H9 (cell line): ENCODE measurements at regions not wholly inside any gene's neighbourhood (a gene's known extent, or its start where the extent isn't known, plus 50 kb on each side); places are given as distances from the start of the nearest gene placed in this dataset.

ENCODE experiments used
- DNase-seq: peaks from one replicate; pipeline ENCODE4 v3.0.0-alpha.2; 2017
- H2AFZ ChIP-seq: one replicate; pipeline ENCODE4 v1.6.1; 2013; ENCODE audit warnings: mild to moderate bottlenecking, low read length, control low read depth, moderate library complexity
- H2AK5ac ChIP-seq: 2 replicates; pipeline ENCODE4 v1.6.1; 2013; ENCODE audit warnings: low read length, control low read depth, mixed read lengths; ENCODE audit not compliant: insufficient read length
- H2BK120ac ChIP-seq: one replicate; pipeline ENCODE4 v1.6.1; 2013; ENCODE audit warnings: low read depth, mild to moderate bottlenecking, low read length, control low read depth, inconsistent platforms; ENCODE audit not compliant: poor library complexity, severe bottlenecking
- H2BK12ac ChIP-seq: 2 replicates; pipeline ENCODE4 v1.6.1; 2013; ENCODE audit warnings: low read length, control low read depth, mixed read lengths, low read depth; ENCODE audit not compliant: insufficient read length
- H2BK15ac ChIP-seq: 2 replicates; pipeline ENCODE4 v1.6.1; 2013; ENCODE audit warnings: low read depth, low read length, control low read depth
- H2BK20ac ChIP-seq: one replicate; pipeline ENCODE4 v1.6.1; 2013; ENCODE audit warnings: low read depth, mild to moderate bottlenecking, low read length, control low read depth, inconsistent platforms; ENCODE audit not compliant: poor library complexity, severe bottlenecking
- H2BK5ac ChIP-seq: 2 replicates; pipeline ENCODE4 v1.6.1; 2013; ENCODE audit warnings: low read length, control low read depth, mixed read lengths; ENCODE audit not compliant: insufficient read length
- H3K14ac ChIP-seq: 2 replicates; pipeline ENCODE4 v1.6.1; 2013; ENCODE audit warnings: low read length, control low read depth; ENCODE audit not compliant: insufficient read depth
- H3K18ac ChIP-seq: 2 replicates; pipeline ENCODE4 v1.6.1; 2013; ENCODE audit warnings: low read depth, mild to moderate bottlenecking, mixed read lengths, low read length, control low read depth; ENCODE audit not compliant: insufficient read length
- H3K23ac ChIP-seq: 2 replicates; pipeline ENCODE4 v1.6.1; 2013; ENCODE audit warnings: low read length, control low read depth, mixed read lengths, low read depth; ENCODE audit not compliant: insufficient read length
- H3K23me2 ChIP-seq: 2 replicates; pipeline ENCODE4 v1.6.1; 2013; ENCODE audit warnings: low read depth, mild to moderate bottlenecking, mixed read lengths, low read length, control low read depth; ENCODE audit not compliant: insufficient read length, poor library complexity, severe bottlenecking
- H3K27ac ChIP-seq: 2 replicates; pipeline ENCODE4 v1.5.1; 2013; ENCODE audit warnings: low read length, control low read depth, mixed read lengths, low read depth; ENCODE audit not compliant: insufficient read length
- H3K27me3 ChIP-seq: 2 replicates; pipeline ENCODE4 v1.6.1; 2013; ENCODE audit warnings: low read length, control low read depth, inconsistent platforms; ENCODE audit not compliant: insufficient read depth
- H3K4ac ChIP-seq: 2 replicates; pipeline ENCODE4 v1.6.1; 2013; ENCODE audit warnings: low read depth, mild to moderate bottlenecking, control low read depth, inconsistent platforms, low read length, moderate library complexity
- H3K4me1 ChIP-seq: 2 replicates; pipeline ENCODE4 v1.6.1; 2013; ENCODE audit warnings: low read length, control low read depth, inconsistent platforms; ENCODE audit not compliant: insufficient read depth
- H3K4me2 ChIP-seq: 2 replicates; pipeline ENCODE4 v1.6.1; 2013; ENCODE audit warnings: low read length, control low read depth, mixed read lengths; ENCODE audit not compliant: insufficient read length, insufficient read depth
- H3K56ac ChIP-seq: 2 replicates; pipeline ENCODE4 v1.6.1; 2013; ENCODE audit warnings: low read depth, mild to moderate bottlenecking, mixed read lengths, low read length, control low read depth; ENCODE audit not compliant: insufficient read length
- H3K79me1 ChIP-seq: 2 replicates; pipeline ENCODE4 v1.6.1; 2013; ENCODE audit warnings: low read depth, mild to moderate bottlenecking, moderate library complexity, low read length, control low read depth, inconsistent platforms; ENCODE audit not compliant: insufficient read depth, poor library complexity, severe bottlenecking
- H3K79me2 ChIP-seq: 2 replicates; pipeline ENCODE4 v1.6.1; 2013; ENCODE audit warnings: low read length, control low read depth, inconsistent platforms; ENCODE audit not compliant: insufficient read depth
- H3K9ac ChIP-seq: 2 replicates; pipeline ENCODE4 v1.6.1; 2013; ENCODE audit warnings: low read length, control low read depth, mixed read lengths; ENCODE audit not compliant: insufficient read length; ENCODE audit errors: extremely low read depth
- H3K9me3 ChIP-seq: one replicate; pipeline ENCODE4 v1.6.1; 2013; ENCODE audit warnings: low read depth, low read length, inconsistent platforms; ENCODE audit not compliant: control insufficient read depth
- H3T11ph ChIP-seq: one replicate; pipeline ENCODE4 v1.6.1; 2013; ENCODE audit warnings: mild to moderate bottlenecking, low read length, control low read depth, inconsistent platforms
- H4K20me1 ChIP-seq: one replicate; pipeline ENCODE4 v1.6.1; 2013; ENCODE audit not compliant: control insufficient read depth, insufficient read length, insufficient read depth
- H4K5ac ChIP-seq: 2 replicates; pipeline ENCODE4 v1.6.1; 2013; ENCODE audit warnings: low read depth, mild to moderate bottlenecking, mixed read lengths, low read length, control low read depth; ENCODE audit not compliant: insufficient read length
- H4K8ac ChIP-seq: replicated peaks from 2 replicates; pipeline ENCODE4 v1.6.1; 2013; ENCODE audit warnings: low read length, control low read depth, mixed read lengths, low read depth; ENCODE audit not compliant: insufficient read length
- H4K91ac ChIP-seq: 2 replicates; pipeline ENCODE4 v1.6.1; 2013; ENCODE audit warnings: low read depth, mild to moderate bottlenecking, moderate library complexity, mixed read lengths, low read length, control low read depth; ENCODE audit not compliant: insufficient read length
- H3K27ac Mint-ChIP-seq, 3 experiments: 2 replicates in 2 of 3; 3 replicates in 1 of 3; pipeline ENCODE4 v1.8.0; 2020 to 2021; ENCODE audit warnings: mixed read lengths in 3 of 3, mild to moderate bottlenecking in 1 of 3, moderate library complexity in 1 of 3
- H3K27me3 Mint-ChIP-seq: 2 replicates; pipeline ENCODE4 v1.8.0; 2021; ENCODE audit warnings: low read depth, mild to moderate bottlenecking, moderate library complexity, mixed read lengths
- H3K36me3 Mint-ChIP-seq, 3 experiments: 2 replicates in 2 of 3; 3 replicates in 1 of 3; pipeline ENCODE4 v1.8.0; 2020 to 2021; ENCODE audit warnings: low read depth in 3 of 3, mixed read lengths in 3 of 3; ENCODE audit not compliant: insufficient read depth in 1 of 3
- H3K4me1 Mint-ChIP-seq, 2 experiments: 2 replicates each; pipeline ENCODE4 v1.8.0; 2020; ENCODE audit warnings: mixed read lengths in 2 of 2
- H3K4me3 Mint-ChIP-seq, 2 experiments: 2 replicates in 1 of 2; 3 replicates in 1 of 2; pipeline ENCODE4 v1.8.0; 2020 to 2021; ENCODE audit warnings: mild to moderate bottlenecking in 2 of 2, mixed read lengths in 2 of 2, moderate library complexity in 1 of 2
- H3K9me3 Mint-ChIP-seq, 2 experiments: 2 replicates in 1 of 2; 3 replicates in 1 of 2; pipeline ENCODE4 v1.8.0; 2020; ENCODE audit warnings: mild to moderate bottlenecking in 2 of 2, mixed read lengths in 2 of 2, moderate library complexity in 1 of 2
- CTCF ChIP-seq: fragments of 200-600 bp; sonication (generic); conservative IDR thresholded peaks from 3 replicates; pipeline ENCODE4 v1.8.0; 2021; ENCODE audit warnings: antibody characterized with exemption, mild to moderate bottlenecking

DNA sequence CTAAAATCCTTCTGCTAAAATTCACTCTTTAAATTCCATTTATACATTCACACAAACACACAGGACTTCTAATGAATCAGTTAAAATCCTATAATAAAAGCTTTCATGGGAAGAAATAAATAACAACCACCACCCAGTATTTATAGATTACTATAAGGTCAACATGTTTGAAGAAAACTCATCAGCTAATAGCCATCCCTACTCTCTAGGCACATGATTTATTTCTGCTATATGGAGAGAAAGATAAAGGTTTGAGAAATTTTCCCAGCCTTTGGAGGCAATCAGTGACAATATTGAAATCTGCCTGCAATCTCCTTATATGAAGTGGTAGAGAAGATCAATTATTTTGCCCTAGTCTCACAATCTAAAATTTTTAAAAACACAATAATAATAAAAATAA lies 1038.9 kb upstream of the DIAPH2 start:
- Histone ChIP-seq H3K9me3 (no peaks in the 10 kb centered on the region), H2BK20ac (no peak overlapping the region), H3K56ac (no peak overlapping the region), H2BK12ac (no peak overlapping the region), H3K4me2 (no peak overlapping the region), H4K91ac (no peak overlapping the region), H3K27me3 (no peaks in the 10 kb centered on the region), H3K4ac (no peak overlapping the region), H2BK120ac (no peak overlapping the region), H3K18ac (no peak overlapping the region), H2BK5ac (no peak overlapping the region), H3K9ac (no peak overlapping the region), H3K14ac (no peak overlapping the region), H4K8ac (no peak overlapping the region), H2AK5ac (no peak overlapping the region), H4K20me1 (no peaks in the 10 kb centered on the region), H3T11ph (no peak overlapping the region), H3K79me2 (no peaks in the 10 kb centered on the region), H4K5ac (no peak overlapping the region), H3K23ac (no peak overlapping the region), H3K23me2 (no peaks in the 10 kb centered on the region), H2BK15ac (no peak overlapping the region), H3K27ac (no peak overlapping the region), H3K79me1 (no peaks in the 10 kb centered on the region), H2AFZ (no peak overlapping the region), H3K4me1 (no peaks in the 10 kb centered on the region)
- H3K4me1 Mint-ChIP-seq: no peaks in the 10 kb centered on the region
- H3K27ac Mint-ChIP-seq: no peak overlapping the region
- no peak for TF ChIP-seq CTCF
- DNase-seq: no peak
- H3K27me3 Mint-ChIP-seq: no peaks in the 10 kb centered on the region
- no peak overlapping the region for H3K4me3 Mint-ChIP-seq
- H3K36me3 Mint-ChIP-seq: peaks cover 0 to 12% (median 11%) of the 10 kb centered on the region in 3 experiments; a peak in 6 of 7 replicates
- peaks cover 11 to 12% of the 10 kb centered on the region in 2 experiments; a peak in 4 of 5 replicates for H3K9me3 Mint-ChIP-seq
